DMS79 (cell line): ENCODE measurements at regions not wholly inside any gene's neighbourhood (a gene's known extent, or its start where the extent isn't known, plus 50 kb on each side); places are given as distances from the start of the nearest gene placed in this dataset.

Experiments
- DNase-seq: peaks from one replicate; lab custom pipeline; 2025; lab: John Stamatoyannopoulos, UW

DNA sequence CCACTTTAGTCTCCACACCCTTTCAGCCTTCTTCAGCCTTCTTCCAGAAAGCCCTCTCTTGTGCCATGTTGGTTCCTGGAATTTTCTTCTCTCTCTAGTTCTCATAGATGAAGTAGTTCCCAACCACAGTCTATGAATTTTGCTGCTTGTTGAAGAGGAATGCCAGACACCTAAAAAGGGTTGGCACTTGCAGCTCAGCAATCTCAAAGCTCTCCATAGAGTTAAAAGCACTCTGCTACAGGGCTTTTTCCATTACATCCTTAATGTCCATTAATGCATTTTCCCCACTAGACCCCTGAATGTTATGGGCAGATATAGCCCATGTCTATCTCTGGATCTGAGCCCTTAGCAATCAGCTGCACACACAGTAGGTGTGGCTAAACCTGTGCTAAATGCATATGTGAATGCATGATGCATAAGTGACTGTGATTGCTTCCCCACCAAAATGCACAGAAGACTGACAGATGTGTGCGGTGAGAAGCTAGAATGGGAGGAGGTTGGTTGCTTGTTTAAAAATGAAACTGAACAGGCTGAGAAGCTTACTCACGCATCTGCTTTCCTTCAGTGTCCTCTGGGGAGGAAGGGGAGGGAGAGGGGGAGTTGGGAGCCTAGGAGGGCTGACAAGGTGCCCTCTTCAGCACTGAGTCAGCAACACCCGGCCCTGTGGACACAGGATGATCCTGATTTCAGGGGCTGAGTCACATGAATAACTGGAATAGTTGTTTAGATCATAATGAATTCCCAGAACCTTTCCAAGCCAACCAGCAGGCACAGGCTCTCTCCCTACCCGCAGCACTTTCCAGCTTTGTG, 146.1 kb upstream of the FGGY start:
- DNase-seq = no peak

GRCh38 chr1:59151387-59151761, 145.5 kb upstream of the FGGY start:
- DNase-seq = no peak

DNA sequence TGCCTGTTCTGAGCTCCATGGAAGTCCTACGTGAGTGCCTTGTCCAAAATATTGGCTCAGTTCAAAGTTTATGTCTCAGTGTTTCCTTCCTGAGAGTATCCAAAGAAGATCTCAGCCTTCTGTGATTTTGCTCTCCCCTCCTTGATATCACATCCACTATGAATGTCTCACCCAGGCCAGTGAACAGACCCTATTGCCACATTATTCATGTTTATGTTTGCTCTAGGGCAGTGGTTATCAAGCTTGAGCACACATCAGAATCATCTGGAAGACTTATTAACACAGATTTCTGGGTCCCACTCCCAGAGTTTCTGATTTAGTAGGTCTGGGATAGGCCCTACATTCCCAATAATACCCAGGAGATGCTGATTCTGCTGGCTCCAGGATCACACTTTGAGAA, 145.0 kb upstream of the FGGY start:
- DNase-seq = no peak

- no peak for DNase-seq
Measured at GRCh38 chr1:59152511-59152910, 144.4 kb upstream of the FGGY start.

GRCh38 chr1:59154401-59154800, 142.5 kb upstream of the FGGY start:
- no peak for DNase-seq

DNA sequence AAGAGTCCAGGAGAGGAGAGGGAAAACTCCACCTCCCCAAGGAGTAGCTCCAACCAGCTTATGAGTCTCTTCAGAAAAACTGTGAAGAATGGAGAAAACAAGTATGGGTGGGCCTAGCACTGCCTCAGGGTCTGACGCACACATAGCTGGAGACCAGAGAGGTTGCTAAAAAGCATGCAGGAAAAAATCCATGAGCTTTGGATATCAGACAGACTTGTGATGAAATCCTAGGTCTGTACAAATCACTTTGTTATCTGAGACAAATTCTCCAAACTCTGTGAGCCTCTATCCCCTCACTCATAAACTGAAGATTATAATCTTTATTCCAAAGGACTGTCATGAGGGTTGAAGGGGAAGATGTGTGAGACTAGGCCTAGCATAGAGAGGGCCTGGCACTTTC, 141.5 kb upstream of the FGGY start:
- no peak for DNase-seq

DNA sequence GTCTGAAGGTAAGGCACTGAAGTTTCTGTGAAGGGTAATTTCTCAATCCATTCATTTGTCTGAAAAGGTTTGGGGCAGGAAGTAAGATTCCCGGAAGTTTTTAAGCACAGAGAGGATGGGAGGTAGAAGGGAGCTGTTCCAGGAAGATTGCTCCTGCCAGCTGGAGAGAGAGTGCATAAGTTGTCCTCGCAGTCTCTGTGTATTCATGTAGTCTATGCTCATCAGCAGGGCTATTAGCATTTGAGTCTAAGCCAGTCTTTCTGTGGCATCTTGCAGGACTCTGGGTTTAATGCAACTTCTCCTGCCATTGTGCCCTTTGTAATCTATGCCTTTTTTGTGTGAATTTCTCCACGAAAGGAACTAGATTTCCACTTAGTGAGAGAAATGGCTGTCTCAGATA, 140.8 kb upstream of the FGGY start:
- no peak for DNase-seq

- no peak for DNase-seq
Measured at GRCh38 chr1:59156526-59157199, 140.2 kb upstream of the FGGY start.

- no peak for DNase-seq
Measured at GRCh38 chr1:59158321-59158720, 138.6 kb upstream of the FGGY start.

- no peak for DNase-seq
Measured at GRCh38 chr1:59159557-59160203, 137.2 kb upstream of the FGGY start.

- DNase-seq = no peak
Measured at GRCh38 chr1:59161136-59161535, 135.8 kb upstream of the FGGY start.

DNA sequence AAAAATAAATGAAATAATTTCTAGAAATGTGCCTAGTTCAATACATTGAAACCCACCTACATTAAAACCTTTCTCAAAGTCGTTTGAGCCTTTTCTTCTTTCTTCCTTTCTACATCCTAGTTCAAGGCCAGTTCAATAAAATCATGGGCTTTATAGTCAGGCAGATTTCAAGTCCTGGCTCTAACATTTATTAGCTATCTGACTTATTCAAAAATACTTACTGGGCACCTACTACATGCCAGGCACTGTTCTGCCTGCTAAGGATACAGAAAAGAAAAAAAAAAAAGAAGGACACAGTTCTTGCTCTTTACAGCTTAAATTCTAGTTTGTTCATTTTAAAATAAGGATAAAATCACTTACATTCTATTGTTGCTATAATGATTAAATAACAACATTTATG, 134.2 kb upstream of the FGGY start:
- DNase-seq = no peak

- no peak for DNase-seq
Measured at GRCh38 chr1:59163268-59164092, 133.4 kb upstream of the FGGY start.

DNA sequence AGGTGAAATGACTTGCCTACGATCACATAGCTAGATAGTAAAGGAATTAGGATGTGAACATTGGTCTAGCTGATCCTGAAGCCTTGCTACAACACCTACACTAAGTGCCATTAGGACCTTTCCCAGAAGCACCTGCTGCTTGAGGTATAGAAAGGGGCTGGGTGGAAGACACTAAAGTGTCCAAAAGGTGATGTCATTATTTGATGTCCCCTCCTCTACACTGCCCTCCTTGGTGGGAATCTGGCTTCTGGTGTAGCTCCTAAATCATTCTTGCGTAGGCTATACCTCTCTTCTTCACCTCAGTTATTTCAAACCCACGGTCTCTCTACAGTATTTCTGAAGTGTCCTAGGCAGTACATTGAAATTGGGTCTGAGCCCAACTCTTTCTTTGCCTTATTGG, 132.5 kb upstream of the FGGY start:
- no peak for DNase-seq

DNA sequence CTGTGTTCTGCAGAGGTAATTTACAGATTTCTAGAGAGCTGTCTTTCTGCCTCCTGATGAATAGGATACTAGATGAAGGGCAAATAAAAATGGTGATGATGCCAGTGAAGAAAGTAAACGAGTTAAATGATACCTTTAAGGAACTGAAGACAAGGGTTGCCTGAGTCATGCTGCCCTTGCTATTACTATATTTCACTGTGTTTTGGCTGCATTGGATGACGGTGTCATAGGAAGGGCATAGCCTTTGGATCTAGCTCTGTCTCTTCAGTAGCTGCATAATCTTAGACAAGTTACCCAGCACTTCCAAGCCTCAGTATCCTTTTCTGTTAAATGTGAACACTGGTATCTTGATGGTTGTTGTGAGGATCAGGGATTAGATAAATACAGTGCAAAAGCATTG, 131.5 kb upstream of the FGGY start:
- DNase-seq = no peak

DNA sequence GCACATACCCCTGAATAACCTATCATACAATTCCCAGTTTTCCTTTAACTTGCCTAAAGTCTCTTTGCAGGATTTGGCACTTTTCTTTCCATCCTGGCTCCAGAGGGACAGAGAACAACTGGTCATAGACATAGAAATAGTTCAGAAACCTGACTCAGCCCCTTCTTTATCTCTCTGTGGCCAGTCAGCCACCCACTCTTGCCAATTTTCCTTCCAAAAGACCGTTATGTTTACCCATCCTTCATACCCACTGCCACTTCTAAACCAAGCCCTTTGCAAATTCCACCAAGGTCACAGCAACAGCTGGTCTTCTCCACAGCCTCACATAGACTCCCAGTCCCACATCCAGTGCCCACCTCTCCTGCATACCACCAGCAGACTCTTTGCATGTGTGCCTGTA, 127.2 kb upstream of the FGGY start:
- DNase-seq = no peak

DNA sequence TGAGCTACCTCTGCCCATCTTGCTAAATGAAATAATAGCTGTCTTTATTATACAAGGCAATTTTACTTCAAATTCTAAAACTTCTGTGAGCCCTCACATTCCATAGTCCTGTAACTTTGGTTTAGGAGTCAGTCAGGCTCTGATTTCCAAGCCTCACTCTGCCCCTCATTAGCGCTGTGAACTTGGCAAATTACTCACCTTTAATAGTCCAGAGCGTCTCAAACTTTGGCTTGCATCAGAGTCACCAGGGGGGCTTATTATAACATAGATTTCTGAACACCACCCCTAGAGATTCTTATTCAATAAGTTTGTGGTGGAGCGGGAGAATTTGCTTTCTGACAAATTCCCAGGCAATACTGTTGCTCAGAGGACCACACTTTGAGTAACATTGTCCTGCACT, 126.2 kb upstream of the FGGY start:
- DNase-seq = no peak

DNA sequence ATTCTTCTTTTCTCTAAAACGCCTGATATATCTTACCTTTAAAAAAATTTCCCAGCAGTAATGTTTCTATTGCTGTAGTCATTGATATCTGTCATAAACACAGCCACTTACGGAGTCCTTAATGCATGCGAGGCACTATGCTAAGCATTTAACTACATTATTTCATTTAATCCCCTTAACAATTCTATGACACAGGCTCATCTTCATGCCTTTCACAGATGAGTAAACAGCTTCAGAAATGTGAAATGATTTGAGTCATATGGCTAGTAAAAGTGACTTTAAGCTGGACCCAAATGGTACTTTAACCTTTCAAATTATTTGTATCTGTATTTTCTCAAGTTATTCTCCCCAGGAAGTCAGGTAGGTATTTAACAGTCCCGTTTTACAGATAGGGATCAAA, 125.1 kb upstream of the FGGY start:
- no peak for DNase-seq

GRCh38 chr1:59172693-59173092, 124.2 kb upstream of the FGGY start:
- DNase-seq = no peak

DNA sequence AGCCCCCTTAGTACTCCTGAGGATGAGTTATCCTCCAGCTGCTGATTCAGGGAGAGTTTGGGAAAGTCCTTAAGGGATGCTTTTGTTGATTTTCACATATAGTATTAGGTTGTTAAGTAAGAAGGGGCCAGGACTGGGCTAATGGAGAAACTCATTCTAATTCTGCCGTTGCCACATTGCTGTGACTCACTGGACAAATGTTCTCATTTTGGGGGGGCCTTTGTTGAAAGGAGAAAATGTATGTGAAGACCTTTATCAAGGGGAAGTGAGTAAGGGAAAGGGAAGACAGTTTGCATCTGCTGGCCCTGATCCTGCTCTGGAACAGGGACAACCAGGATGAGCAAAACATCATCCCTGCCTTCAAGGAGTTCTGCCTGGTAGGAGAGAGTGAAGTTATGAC, 123.2 kb upstream of the FGGY start:
- no peak for DNase-seq

DNA sequence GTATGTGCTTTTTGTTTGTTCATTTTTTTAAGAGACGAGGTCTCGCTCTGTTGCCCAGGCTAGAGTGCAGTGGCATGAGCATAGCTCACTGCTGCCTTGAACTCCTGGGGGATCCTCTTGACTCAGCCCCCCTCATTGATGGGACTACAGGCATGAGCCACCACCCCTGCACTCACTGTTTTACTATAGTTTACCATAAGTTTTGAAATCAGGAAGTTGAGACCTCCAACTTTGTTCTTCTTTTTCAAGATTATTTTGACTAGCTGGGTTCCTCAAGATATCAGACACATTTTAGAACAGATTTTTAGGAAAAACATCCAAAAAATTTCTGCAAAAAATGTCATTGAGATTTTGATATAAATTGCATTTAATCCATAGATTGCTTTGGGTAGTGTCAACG, 120.4 kb upstream of the FGGY start:
- no peak for DNase-seq

- DNase-seq = no peak
Measured at GRCh38 chr1:59177756-59178155, 119.1 kb upstream of the FGGY start.
